ENCODE measurements at regions not wholly inside any gene's neighbourhood (a gene's known extent, or its start where the extent isn't known, plus 50 kb on each side); places are given as distances from the start of the nearest gene placed in this dataset.
"Not testable (repeated sequence)": the region's sequence is repeated elsewhere in the genome, so short reads cannot be mapped to it uniquely, and the experiment has no call there.

DNA sequence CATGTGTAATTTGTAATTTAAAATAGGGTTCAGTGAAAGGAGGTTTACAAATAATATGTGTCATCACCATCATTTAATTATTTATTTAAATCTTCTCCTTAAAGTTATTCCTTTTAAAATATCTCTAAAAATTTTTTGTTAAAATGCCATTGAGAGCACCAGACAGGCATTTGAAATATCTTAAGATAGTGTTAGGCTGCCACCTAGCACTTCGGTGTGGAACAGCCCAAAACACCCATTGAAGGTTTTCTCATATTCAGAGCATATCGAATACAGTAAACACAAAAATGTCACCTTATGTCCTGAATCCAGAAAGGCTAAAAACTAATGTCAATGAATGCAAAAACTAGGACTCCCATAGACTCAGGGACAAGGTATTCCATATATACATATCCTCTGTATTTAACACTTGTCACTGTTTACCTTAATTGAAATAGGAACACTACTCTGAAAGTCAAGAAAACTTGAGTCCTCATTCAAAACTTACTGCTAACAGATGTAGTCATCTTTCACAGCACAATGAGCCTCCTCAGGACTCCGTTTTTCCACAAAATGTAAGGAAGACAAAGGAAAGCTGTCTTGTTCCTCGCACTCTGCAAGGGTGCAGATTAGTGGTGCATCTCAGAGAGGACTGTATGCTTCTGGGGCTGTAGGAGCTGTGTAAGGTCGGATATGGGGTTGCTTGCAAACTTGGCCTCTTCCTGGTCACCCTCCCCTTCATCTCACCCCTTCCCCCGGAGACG, 329.5 kb downstream of the PAX3 start:
- H3K4me3 ChIP-seq: no peak overlapping the region
- no peak overlapping the region for H3K27ac ChIP-seq
- H3K4me1 ChIP-seq: no peaks in the 10 kb centered on the region
- no peaks in the 10 kb centered on the region for H3K36me3 ChIP-seq
- intact Hi-C loops (cut with DNase I; ENCODE audit: low total_unique reads): no loop called here
- no peaks in the 10 kb centered on the region for H3K27me3 ChIP-seq
- H3K9me3 ChIP-seq: no peaks in the 10 kb centered on the region
- peak in 1 of 2 donors; percentile 15 for DNase-seq
- TF ChIP-seq, protein P1, sequence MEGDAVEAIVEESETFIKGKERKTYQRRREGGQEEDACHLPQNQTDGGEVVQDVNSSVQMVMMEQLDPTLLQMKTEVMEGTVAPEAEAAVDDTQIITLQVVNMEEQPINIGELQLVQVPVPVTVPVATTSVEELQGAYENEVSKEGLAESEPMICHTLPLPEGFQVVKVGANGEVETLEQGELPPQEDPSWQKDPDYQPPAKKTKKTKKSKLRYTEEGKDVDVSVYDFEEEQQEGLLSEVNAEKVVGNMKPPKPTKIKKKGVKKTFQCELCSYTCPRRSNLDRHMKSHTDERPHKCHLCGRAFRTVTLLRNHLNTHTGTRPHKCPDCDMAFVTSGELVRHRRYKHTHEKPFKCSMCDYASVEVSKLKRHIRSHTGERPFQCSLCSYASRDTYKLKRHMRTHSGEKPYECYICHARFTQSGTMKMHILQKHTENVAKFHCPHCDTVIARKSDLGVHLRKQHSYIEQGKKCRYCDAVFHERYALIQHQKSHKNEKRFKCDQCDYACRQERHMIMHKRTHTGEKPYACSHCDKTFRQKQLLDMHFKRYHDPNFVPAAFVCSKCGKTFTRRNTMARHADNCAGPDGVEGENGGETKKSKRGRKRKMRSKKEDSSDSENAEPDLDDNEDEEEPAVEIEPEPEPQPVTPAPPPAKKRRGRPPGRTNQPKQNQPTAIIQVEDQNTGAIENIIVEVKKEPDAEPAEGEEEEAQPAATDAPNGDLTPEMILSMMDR (IDR thresholded peaks at IDR 0.05): peak; percentile 57 to 70 (median 66)
- no peak for TF ChIP-seq POLR2A (IDR thresholded peaks at IDR 0.05)

DNA sequence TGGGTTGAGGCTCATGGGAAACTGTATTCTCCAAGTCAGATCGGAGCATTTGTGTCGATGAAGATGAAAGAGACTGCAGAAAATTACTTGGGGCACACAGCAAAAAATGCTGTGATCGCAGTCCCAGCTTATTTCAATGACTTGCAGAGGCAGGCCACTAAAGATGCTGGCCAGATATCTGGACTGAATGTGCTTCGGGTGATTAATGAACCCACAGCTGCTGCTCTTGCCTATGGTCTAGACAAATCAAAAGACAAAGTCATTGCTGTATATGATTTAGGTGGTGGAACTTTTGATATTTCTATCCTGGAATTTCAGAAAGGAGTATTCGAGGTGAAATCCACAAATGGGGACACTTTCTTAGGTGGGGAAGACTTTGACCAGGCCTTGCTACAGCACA, 336.6 kb downstream of the PAX3 start:
- Histone ChIP-seq H3K36me3 (no peaks in the 10 kb centered on the region), H3K4me3 (no peak overlapping the region), H3K27ac (no peak overlapping the region), H3K27me3 (no peaks in the 10 kb centered on the region), H3K9me3 (no peaks in the 10 kb centered on the region), H3K4me1 (no peaks in the 10 kb centered on the region)
- TF ChIP-seq, protein P1 (IDR thresholded peaks at IDR 0.05): no peak
- TF ChIP-seq POLR2A (IDR thresholded peaks at IDR 0.05): no peak
- intact Hi-C loops (cut with DNase I; ENCODE audit: low total_unique reads): no loop called here
- no peak for DNase-seq

DNA sequence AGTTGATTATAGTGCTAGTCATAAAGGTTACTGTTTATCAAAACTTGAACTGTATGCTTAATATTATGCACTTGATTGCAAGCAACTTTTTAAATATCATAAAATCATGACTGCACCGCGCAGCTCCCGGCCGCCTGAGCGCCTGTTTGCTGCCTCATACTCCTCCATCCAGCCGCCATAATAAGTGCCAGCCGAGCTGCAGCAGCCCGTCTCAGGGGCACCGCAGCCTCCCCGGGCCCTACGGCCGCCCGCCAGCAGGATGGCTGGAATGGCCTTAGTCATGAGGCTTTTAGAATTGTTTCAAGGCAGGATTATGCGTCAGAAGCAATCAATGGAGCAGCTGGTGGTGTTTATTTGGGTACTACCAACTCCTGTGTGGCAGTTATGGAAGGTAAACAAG, 337.2 kb downstream of the PAX3 start:
- Histone ChIP-seq H3K9me3 (no peaks in the 10 kb centered on the region), H3K27me3 (no peaks in the 10 kb centered on the region), H3K27ac (no peak overlapping the region), H3K4me3 (no peak overlapping the region), H3K36me3 (no peaks in the 10 kb centered on the region), H3K4me1 (no peaks in the 10 kb centered on the region)
- intact Hi-C loops (cut with DNase I; ENCODE audit: low total_unique reads): no loop called here
- no peak for DNase-seq
- no peak for TF ChIP-seq POLR2A (IDR thresholded peaks at IDR 0.05)
- TF ChIP-seq, protein P1 (IDR thresholded peaks at IDR 0.05): no peak

DNA sequence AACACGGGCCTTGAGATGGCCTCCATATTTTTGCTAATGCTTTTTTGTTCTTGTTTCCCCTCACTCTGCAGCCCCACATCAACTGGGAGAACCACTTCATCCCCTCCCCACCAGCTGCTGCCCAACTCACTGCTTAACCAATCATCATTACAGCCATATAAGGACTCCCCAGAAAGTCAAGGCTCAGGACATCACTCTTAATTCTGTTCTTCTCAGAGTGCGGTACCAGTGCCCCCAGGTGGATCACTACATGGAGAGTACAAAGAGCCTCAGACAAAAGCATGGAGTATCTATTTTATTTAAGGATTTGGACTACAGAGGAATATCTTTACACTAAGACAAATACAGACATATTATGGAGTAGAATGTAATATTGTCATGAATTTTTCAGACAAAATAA, 340.6 kb downstream of the PAX3 start:
- no peak overlapping the region for H3K27ac ChIP-seq
- TF ChIP-seq, protein P1 (IDR thresholded peaks at IDR 0.05): no peak
- TF ChIP-seq POLR2A (IDR thresholded peaks at IDR 0.05): no peak
- no peaks in the 10 kb centered on the region for H3K36me3 ChIP-seq
- H3K4me1 ChIP-seq: no peaks in the 10 kb centered on the region
- no peak for DNase-seq
- no peak overlapping the region for H3K4me3 ChIP-seq
- no peaks in the 10 kb centered on the region for H3K9me3 ChIP-seq
- no peaks in the 10 kb centered on the region for H3K27me3 ChIP-seq
- intact Hi-C loops (cut with DNase I; ENCODE audit: low total_unique reads): no loop called here

DNA sequence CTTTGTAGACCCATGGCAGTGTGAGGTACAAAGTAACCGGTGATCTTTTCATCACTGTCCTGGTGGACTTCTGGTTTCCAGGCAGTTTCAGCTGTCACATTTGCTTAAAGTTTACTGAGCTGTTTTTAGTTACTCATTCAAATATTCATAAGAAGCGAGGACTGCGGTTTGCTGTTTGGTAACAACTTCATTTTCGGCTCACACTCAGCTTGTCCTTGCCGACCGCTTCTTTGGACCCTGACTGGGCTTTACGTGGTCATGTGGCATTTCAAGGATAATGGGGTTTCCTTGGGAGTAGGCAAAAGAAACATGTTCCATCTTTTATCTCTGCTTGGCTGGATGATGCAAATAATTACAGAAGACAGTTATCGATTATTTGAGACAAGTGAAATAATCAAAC, 350.7 kb downstream of the PAX3 start:
- intact Hi-C loops (cut with DNase I; ENCODE audit: low total_unique reads): no loop called here
- no peak for DNase-seq
- Histone ChIP-seq H3K9me3 (no peaks in the 10 kb centered on the region), H3K27ac (no peak overlapping the region), H3K27me3 (no peaks in the 10 kb centered on the region), H3K36me3 (no peaks in the 10 kb centered on the region), H3K4me3 (no peak overlapping the region), H3K4me1 (peaks cover 0 to 4% of the 10 kb centered on the region in 2 donors)
- TF ChIP-seq, protein P1 (IDR thresholded peaks at IDR 0.05): no peak
- TF ChIP-seq POLR2A (IDR thresholded peaks at IDR 0.05): no peak

DNA sequence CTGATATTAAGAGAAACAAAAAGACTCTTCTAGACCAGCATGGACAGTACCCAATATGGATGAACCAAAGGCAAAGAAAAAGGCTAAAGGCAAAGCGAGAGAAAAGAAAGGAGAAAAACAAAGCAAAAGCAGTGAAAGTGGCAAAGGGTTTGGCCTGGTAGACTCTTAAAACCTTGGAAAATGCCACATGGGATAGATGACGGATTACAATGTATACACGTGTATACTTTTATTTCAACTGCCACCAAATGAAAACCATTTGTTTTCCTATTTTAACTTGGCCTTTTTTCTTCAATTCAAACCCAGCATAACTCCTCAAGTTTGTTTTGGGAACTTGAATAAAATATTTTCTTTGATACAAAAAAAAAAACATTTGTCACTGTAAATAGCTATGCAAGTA, 354.3 kb downstream of the PAX3 start:
- H3K4me1 ChIP-seq; H3K36me3 ChIP-seq; intact Hi-C loops (cut with DNase I; ENCODE audit: low total_unique reads); H3K9me3 ChIP-seq; DNase-seq; H3K4me3 ChIP-seq; H3K27me3 ChIP-seq: not testable (repeated sequence)
- peak overlapping the region; percentile 62 for H3K27ac ChIP-seq

Data from uterus (tissue), 3 donors.